ENCODE measurements at regions not wholly inside any gene's neighbourhood (a gene's known extent, or its start where the extent isn't known, plus 50 kb on each side); places are given as distances from the start of the nearest gene placed in this dataset.

DNA sequence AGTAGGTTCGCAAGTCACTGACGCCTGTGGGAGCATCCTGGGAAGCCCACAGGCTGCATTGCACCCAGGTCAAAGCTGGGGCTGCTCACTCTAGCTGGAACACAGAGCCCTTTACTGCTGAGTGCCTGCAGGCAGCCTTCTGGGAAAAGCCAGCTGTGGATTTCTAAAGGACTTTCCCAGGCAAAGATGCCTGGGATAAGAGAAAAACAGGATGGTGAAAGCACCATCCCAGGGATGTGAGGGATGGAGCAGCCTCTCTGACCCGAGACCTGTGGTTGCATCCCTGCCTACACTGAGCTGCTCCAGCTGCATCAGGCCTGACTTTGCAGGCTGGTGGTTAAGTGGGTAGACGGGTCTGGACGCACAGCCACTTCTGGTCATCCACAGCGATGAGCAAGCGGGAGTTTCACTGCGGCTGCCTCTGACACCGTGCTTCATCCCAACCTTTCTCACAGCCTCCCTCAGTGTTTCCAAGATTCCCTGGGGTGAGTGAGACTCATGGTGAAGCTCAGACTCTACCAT lies 52.5 kb upstream of the AMOTL2 start:
- no TSS peak for BruUV-seq (replicated peaks)
- no peak overlapping the region for H3K27ac ChIP-seq (ENCODE audit: extremely low read depth, low read depth, low read length)
- TF ChIP-seq SNRNP70 (optimal IDR thresholded peaks at IDR 0.05; ENCODE audit: low read depth, low read length) (no peak), SLC30A9 (CRISPR knock-in tag; IDR thresholded peaks at IDR 0.05) (no peak), BRD4 (IDR thresholded peaks at IDR 0.05) (no peak), RNF2 (IDR thresholded peaks at IDR 0.05) (no peak)
- TF ChIP-seq, protein P1, sequence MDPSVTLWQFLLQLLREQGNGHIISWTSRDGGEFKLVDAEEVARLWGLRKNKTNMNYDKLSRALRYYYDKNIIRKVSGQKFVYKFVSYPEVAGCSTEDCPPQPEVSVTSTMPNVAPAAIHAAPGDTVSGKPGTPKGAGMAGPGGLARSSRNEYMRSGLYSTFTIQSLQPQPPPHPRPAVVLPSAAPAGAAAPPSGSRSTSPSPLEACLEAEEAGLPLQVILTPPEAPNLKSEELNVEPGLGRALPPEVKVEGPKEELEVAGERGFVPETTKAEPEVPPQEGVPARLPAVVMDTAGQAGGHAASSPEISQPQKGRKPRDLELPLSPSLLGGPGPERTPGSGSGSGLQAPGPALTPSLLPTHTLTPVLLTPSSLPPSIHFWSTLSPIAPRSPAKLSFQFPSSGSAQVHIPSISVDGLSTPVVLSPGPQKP (CRISPR knock-in tag; IDR thresholded peaks at IDR 0.05) = no peak
- TF ChIP-seq, protein P2, sequence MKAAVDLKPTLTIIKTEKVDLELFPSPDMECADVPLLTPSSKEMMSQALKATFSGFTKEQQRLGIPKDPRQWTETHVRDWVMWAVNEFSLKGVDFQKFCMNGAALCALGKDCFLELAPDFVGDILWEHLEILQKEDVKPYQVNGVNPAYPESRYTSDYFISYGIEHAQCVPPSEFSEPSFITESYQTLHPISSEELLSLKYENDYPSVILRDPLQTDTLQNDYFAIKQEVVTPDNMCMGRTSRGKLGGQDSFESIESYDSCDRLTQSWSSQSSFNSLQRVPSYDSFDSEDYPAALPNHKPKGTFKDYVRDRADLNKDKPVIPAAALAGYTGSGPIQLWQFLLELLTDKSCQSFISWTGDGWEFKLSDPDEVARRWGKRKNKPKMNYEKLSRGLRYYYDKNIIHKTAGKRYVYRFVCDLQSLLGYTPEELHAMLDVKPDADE (conservative IDR thresholded peaks at IDR 0.05; ENCODE audit: control insufficient read depth, low read depth, low read length) = no peak
- DNase-seq (ENCODE audit: extremely low read depth in 1 of 4, low spot score in 3 of 4) (no peak), ATAC-seq (no peak), FAIRE-seq (no peak)
- H2AFZ ChIP-seq (ENCODE audit: low read depth, low read length) = no peak overlapping the region
- in situ Hi-C loops (cut with MboI) = no loop called here
- intact Hi-C loops (cut with micrococcal nuclease) = no loop called here
- no peaks in the 10 kb centered on the region for H3K36me3 ChIP-seq (ENCODE audit: control insufficient read depth, insufficient read depth, low read length)
- H3K9ac ChIP-seq (ENCODE audit: insufficient read depth in 1 of 2, low read depth in 2 of 2, low read length in 2 of 2) = no peak overlapping the region
- WGBS (ENCODE audit: insufficient coverage, low coverage, missing lambda C conversion rate) = 0% methylated on average over 4 of the region's 9 CpGs
- H3K4me3 ChIP-seq = no peak overlapping the region
- H4K20me1 ChIP-seq (replicated peaks; ENCODE audit: control insufficient read depth, insufficient read depth, low read length) = no peaks in the 10 kb centered on the region
- peaks cover 0 to 12% of the 10 kb centered on the region in 2 experiments; a peak in 1 of 5 replicates for H3K27me3 ChIP-seq (ENCODE audit: control insufficient read depth in 2 of 2, insufficient read depth in 2 of 2, low read length in 2 of 2)
- H3K9me1 ChIP-seq (ENCODE audit: control insufficient read depth, insufficient read depth, low read length) = no peaks in the 10 kb centered on the region
- no peaks in the 10 kb centered on the region for H3K4me1 ChIP-seq (replicated peaks in 1 of 2; ENCODE audit: control insufficient read depth in 2 of 2, insufficient read depth in 2 of 2, low read length in 2 of 2)
- POLR2A ChIA-PET = interaction anchor here (0.6 kb wide), 1 partner anchor 348 kb away, joined by 3 read pairs; no protein-coding TSS in a partner anchor
- no peak overlapping the region for H3K4me2 ChIP-seq (ENCODE audit: insufficient read depth, low read length)
- no peaks in the 10 kb centered on the region for H3K79me2 ChIP-seq (ENCODE audit: control insufficient read depth, insufficient read depth, low read length)
- H3K9me3 ChIP-seq (replicated peaks; ENCODE audit: control insufficient read depth, insufficient read depth, low read depth, low read length) = no peaks in the 10 kb centered on the region
- CTCF ChIA-PET (ENCODE audit: low intra/inter-chr PET ratio) = no interaction called here
